GM21367 (cell line): ENCODE measurements at regions not wholly inside any gene's neighbourhood (a gene's known extent, or its start where the extent isn't known, plus 50 kb on each side); places are given as distances from the start of the nearest gene placed in this dataset.

Experiments used
- ATAC-seq: cut with Tn5 transposase; IDR thresholded peaks from one replicate; pipeline ENCODE4 v1.9.1; 2021; ENCODE audit not compliant: unreplicated experiment

GRCh38 chr2:47620770-47621437 is 50.1 kb upstream of the KCNK12 start:
- no peak for ATAC-seq
